ENCODE measurements at regions not wholly inside any gene's neighbourhood (a gene's known extent, or its start where the extent isn't known, plus 50 kb on each side); places are given as distances from the start of the nearest gene placed in this dataset.

DNA sequence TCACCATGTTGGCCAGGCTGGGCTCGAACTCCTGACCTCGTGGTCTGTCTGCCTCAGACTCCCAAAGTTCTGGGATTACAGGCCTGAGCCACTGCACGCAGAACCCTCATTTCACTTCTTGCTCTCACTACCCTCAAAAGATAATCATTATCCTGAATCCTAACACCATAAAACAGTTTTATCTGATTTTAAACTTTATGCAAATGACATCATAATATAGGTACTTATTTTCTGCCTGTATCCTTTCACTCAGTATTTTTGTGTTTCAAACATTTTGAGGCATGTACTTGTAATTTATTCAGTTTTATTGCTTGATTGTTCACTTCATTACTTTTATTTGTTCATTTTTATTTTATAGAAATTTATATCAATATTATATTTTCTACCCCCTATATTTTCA lies 719.2 kb upstream of the ARRDC3 start:
- no peak overlapping the region for H3K27ac ChIP-seq (ENCODE audit: low read length in 2 of 2)
- 74% methylated on average over 3 of the region's 3 CpGs for WGBS (ENCODE audit: insufficient coverage)
- no peak for DNase-seq

GRCh38 chr5:92092239-92092638 lies 709.1 kb upstream of the ARRDC3 start:
- DNase-seq: no peak
- ChIA-PET CTCF (no interaction called here), POLR2A (no interaction called here)
- no peaks in the 10 kb centered on the region for H3K36me3 ChIP-seq (replicated peaks in 1 of 2; ENCODE audit: control extremely low read depth in 1 of 2, control insufficient read depth in 1 of 2, extremely low read depth in 1 of 2, insufficient read depth in 2 of 2, low read length in 1 of 2)
- TF ChIP-seq CTCF (IDR thresholded peaks at IDR 0.05): no peak
- TF ChIP-seq EZH2 (IDR thresholded peaks at IDR 0.05; ENCODE audit: borderline replicate concordance, insufficient read depth, low read depth, low read length, poor library complexity, severe bottlenecking): no peak
- no peaks in the 10 kb centered on the region for H3K9me3 ChIP-seq (ENCODE audit: control extremely low read depth in 1 of 3, control insufficient read depth in 2 of 3, insufficient read depth in 1 of 3, low read length in 2 of 3)
- no peak overlapping the region for H3K27ac ChIP-seq (ENCODE audit: low read length in 2 of 2)
- H2AFZ ChIP-seq (ENCODE audit: insufficient read depth, low read depth, low read length, poor library complexity, severe bottlenecking): no peak overlapping the region
- no peak overlapping the region for H3K4me3 ChIP-seq (ENCODE audit: control extremely low read depth in 1 of 5, extremely low read depth in 1 of 5, insufficient read depth in 1 of 5, low read depth in 2 of 5, low read length in 4 of 5)
- no peaks in the 10 kb centered on the region for H3K4me1 ChIP-seq (ENCODE audit: control insufficient read depth in 2 of 2, insufficient read depth in 2 of 2, low read length in 2 of 2)
- Mint-ChIP-seq H3K9me3 (ENCODE audit: insufficient read depth) (peaks cover 6% of the 10 kb centered on the region), H3K4me1 (no peaks in the 10 kb centered on the region), H3K4me3 (no peak overlapping the region), H3K27me3 (no peaks in the 10 kb centered on the region), H3K27ac (no peak overlapping the region)
- no peaks in the 10 kb centered on the region for H3K79me2 ChIP-seq (ENCODE audit: control insufficient read depth, insufficient read depth, low read length)
- no peak overlapping the region for H3K9ac ChIP-seq (ENCODE audit: low read length)
- no CpG with 5 or more reads among the region's 1 CpG for WGBS (ENCODE audit: insufficient coverage)
- no peaks in the 10 kb centered on the region for H4K20me1 ChIP-seq (ENCODE audit: control insufficient read depth, insufficient read depth, low read length, poor library complexity, severe bottlenecking)
- no peaks in the 10 kb centered on the region for H3K27me3 ChIP-seq (replicated peaks in 1 of 4; ENCODE audit: control extremely low read depth in 1 of 4, control insufficient read depth in 3 of 4, insufficient read depth in 4 of 4, low read length in 3 of 4)
- intact Hi-C loops (cut with micrococcal nuclease): no loop called here
- no peak for ATAC-seq (ENCODE audit: low read depth)
- H3K4me2 ChIP-seq (replicated peaks; ENCODE audit: low read depth, low read length, poor library complexity, severe bottlenecking): no peak overlapping the region

More for the DNA sequence above, 719.2 kb upstream of the ARRDC3 start:
- no peak overlapping the region for H3K4me3 ChIP-seq (ENCODE audit: control extremely low read depth in 1 of 5, extremely low read depth in 1 of 5, insufficient read depth in 1 of 5, low read depth in 2 of 5, low read length in 4 of 5)
- peaks cover 0 to 2% (median 0%) of the 10 kb centered on the region in 3 donors for H3K9me3 ChIP-seq (ENCODE audit: control extremely low read depth in 1 of 3, control insufficient read depth in 2 of 3, insufficient read depth in 1 of 3, low read length in 2 of 3)
- CTCF ChIA-PET: no interaction called here
- H4K20me1 ChIP-seq (ENCODE audit: control insufficient read depth, insufficient read depth, low read length, poor library complexity, severe bottlenecking): no peaks in the 10 kb centered on the region
- no peak overlapping the region for H3K4me2 ChIP-seq (replicated peaks; ENCODE audit: low read depth, low read length, poor library complexity, severe bottlenecking)
- no peak overlapping the region for H3K9ac ChIP-seq (ENCODE audit: low read length)
- intact Hi-C loops (cut with micrococcal nuclease): no loop called here
- H3K27me3 ChIP-seq (replicated peaks in 1 of 4; ENCODE audit: control extremely low read depth in 1 of 4, control insufficient read depth in 3 of 4, insufficient read depth in 4 of 4, low read length in 3 of 4): no peaks in the 10 kb centered on the region
- H3K36me3 ChIP-seq (replicated peaks in 1 of 2; ENCODE audit: control extremely low read depth in 1 of 2, control insufficient read depth in 1 of 2, extremely low read depth in 1 of 2, insufficient read depth in 2 of 2, low read length in 1 of 2): no peaks in the 10 kb centered on the region
- H3K9me3 Mint-ChIP-seq (ENCODE audit: insufficient read depth): peaks cover 8% of the 10 kb centered on the region
- no peaks in the 10 kb centered on the region for H3K79me2 ChIP-seq (ENCODE audit: control insufficient read depth, insufficient read depth, low read length)
- ATAC-seq (ENCODE audit: low read depth): no peak
- no peaks in the 10 kb centered on the region for H3K4me1 Mint-ChIP-seq
- no peak overlapping the region for H2AFZ ChIP-seq (ENCODE audit: insufficient read depth, low read depth, low read length, poor library complexity, severe bottlenecking)
- H3K4me1 ChIP-seq (ENCODE audit: control insufficient read depth in 2 of 2, insufficient read depth in 2 of 2, low read length in 2 of 2): no peaks in the 10 kb centered on the region
- H3K27me3 Mint-ChIP-seq: no peaks in the 10 kb centered on the region
- no peak overlapping the region for H3K27ac Mint-ChIP-seq
- POLR2A ChIA-PET: no interaction called here
- no peak overlapping the region for H3K4me3 Mint-ChIP-seq
- no peak for TF ChIP-seq CTCF (IDR thresholded peaks at IDR 0.05)
- no peak for TF ChIP-seq EZH2 (IDR thresholded peaks at IDR 0.05; ENCODE audit: borderline replicate concordance, insufficient read depth, low read depth, low read length, poor library complexity, severe bottlenecking)

Data from B cell (primary cell).